ENCODE measurements at regions not wholly inside any gene's neighbourhood (a gene's known extent, or its start where the extent isn't known, plus 50 kb on each side); places are given as distances from the start of the nearest gene placed in this dataset.
"Not testable (repeated sequence)": the region's sequence is repeated elsewhere in the genome, so short reads cannot be mapped to it uniquely, and the experiment has no call there.

DNA sequence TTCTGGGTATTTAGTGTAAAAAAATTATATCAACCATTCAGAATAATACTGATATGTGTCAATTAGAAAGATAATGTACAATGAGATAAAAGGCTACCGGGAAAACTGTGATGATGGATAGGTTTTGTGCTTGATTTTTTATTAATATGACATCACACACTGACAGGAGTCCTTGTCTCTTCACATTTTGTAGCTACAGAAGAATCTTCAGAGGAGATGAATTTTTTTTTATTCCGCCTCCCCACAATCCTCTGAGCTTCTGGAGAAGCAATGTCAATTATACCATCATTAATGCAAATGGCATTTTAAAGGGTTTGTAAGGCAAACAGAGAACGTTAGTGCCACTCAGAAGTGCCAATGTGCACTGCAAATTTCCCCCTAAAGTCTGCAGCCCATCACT lies 131.7 kb upstream of the CCNG1 start:
- no peak for DNase-seq

DNA sequence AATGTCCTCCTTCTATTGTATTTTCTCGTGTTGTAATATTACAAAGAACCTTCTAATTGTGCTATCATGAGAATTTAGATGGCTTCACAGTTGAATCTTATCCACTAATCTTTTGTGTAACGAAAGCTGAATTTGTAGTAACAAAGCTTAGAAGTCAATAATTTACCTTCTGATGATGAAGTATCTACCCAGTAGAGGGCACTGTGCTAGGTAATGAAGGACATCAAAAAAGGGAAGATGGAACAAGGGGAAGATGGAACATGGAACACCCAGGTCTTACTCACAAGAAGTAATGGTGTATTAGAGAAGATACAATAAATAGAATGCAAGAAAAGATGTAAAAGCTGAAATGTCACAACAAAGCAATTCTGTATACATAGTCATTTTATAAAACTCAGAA lies 131.0 kb upstream of the CCNG1 start:
- peak; percentile 15 to 70 (median 32) for DNase-seq

DNA sequence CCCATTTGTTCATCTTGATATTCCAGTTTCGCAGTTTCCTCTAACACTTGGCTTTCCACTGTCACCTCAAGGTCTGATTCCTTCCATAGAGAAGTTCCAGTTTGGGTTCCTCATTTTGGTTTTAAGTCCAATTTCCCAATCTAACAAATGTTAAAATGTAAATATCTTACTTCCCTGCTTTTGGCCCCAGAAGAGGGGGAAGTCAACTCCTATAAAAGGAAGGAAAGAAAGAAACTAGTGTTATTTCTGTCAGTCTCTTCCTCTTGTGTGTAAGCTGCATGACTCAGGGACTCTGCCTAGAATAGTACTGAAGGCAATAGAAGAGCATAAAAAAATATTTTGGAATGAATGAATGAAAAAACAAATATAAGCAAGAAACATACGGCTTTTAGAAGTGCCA lies 127.5 kb upstream of the CCNG1 start:
- peak; percentile 57 to 92 (median 76) for DNase-seq

DNA sequence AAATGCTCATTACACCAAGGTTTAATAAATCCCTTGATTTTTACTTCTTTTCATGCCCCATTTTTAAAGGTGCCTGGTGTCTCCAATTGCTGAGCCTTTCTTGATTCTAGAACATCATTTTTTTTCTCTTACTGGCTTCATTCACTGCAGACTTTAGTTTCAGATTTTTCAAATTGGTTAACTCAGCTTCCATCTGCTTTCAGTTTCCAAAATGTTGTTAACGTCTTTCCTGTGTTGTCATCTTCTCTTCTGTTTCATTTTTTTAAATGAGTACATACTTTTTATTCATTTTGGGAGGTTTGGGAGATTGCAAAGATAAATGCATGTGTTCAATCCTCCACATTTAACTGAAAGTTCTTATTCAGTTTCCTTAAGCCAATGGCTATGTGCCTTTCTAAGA lies 126.4 kb upstream of the CCNG1 start:
- no peak for DNase-seq

DNA sequence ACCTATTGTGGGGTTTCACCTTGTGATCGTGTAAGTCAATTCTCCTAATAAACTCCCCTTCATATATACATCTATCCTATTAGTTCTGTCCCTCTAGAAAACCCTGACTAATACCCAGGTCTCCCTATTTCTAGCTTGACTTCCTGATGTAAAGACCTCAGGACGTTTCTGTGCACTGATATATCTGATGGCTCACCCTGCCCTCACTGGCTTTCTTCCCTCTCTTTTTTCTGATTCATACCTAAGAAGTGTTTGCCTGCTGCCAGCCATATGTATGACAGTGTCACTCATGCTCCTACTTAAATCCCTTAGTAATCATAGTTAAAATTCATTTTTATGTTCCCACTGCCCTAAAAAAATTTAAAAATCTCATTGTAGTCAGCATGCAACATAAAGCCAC lies 124.8 kb upstream of the CCNG1 start:
- no peak for DNase-seq

DNA sequence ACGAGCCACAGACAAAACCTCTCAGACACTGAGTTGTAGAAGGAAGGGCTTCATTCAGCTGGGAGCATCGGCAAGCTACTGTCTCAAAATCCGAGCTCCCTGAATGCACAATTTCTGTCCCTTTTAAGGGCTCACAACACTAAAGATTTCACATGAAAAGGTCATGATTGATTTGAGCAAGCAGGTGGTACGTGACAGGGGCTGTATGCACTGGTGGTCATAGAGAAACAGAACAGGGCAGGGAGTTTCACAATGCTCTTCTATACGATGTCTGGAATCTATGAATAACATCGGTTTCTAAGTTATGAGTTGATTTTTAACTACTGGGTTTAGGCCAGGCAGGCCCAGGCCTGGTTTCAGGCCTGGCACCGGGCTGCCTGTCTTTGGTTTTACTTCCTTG lies 124.3 kb upstream of the CCNG1 start:
- DNase-seq = not testable (repeated sequence)

DNA sequence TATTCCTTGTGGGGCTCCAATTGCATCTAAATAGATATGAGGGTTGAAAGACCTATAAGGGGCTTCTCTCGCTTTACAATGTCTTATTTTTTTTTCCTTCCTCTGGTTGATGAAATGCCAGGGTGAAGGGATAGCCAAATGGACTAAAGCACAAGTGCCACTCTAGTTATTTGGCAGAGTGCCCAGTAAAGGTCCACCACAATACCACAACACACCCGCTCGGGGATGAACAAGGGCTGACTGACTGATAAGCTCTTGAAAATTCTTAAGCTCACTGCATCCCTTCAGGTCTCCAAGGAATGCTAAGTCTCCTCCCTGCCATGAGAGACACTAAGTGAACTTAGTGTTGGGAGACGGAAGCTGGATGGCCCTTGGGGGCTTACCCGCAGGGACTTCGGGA lies 121.0 kb upstream of the CCNG1 start:
- DNase-seq = not testable (repeated sequence)

DNA sequence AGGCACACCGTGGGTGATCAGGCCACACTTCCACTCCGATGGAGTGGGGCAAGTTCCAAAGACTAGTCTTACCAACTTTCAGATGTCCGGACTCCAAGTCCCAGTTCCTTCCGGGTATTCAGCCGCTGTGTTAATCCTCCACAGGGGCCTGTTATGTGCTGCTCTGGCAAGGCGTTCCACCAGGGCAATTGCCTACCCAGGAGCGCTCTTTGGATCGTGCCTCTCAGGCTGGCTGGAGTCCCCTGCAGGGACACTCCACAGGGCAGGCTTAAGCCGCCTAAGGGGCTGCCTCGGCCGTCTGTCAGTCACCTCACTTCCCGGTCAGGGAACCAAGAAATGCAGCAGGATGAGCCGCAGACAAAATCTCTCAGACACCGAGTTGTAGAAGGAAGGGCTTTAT lies 118.7 kb upstream of the CCNG1 start:
- DNase-seq = no peak

DNA sequence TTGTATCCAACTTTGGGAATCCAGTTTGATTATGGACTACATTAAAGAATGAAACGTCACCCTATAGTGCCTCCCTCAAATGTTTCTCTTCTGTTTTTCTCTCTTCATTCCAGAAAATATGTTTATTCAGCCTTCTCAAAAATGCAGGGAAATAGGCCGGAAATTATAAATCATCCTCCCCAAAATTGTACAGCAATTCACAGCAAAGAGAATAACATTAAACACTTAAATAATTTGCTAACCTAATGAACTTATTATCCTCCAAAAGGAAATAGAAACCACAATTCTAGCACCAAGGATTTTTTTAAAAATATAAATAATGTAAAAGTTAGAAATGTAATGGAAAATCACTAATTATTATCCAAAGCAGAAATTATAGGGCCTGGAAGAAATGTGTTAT lies 115.9 kb upstream of the CCNG1 start:
- DNase-seq = no peak

DNA sequence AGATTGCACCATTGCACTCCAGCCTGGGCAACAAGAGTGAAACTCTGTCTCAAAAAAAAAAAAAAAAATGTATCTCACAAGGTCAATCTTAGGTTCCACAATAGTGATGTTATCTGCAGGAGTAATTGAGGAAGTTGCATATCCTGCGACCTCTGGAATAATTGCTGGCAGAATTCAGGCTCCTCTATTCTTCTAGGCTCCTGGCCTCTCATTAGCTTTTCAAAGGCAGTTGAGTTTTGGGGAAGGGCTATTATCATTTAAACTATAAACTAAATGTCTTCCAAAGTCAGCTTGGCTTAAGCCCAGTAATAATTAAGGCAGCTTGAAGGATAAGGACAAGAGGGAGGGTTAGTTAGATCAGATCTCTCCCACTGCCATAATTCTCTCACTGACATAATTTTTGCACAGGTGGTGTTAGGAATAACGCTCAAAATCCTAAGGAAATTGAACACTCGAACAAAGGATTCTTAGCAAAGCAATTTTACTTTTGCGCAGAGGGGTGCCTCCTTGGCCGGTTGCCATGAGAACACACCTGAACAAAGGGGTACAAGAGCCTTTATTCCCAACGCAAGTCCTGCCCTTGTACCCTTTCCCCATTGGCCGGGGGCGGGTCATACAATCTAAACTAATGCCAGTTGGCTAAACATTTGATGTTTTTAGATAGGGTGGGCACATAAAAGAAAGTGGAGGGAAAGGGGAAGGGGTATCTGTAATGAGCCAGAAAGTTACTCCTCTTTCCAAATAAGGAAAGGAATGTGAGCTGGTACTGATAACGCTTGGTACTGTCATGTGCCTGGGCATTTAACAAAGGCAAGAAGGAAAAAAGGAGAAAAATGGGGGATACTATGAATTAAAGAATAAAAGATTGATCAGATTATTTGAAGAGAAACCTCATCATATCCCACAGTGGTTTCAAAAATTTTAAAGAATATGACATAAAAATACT lies 106.4 kb upstream of the CCNG1 start:
- DNase-seq = peak in 3 of 4 experiments; percentile 13 to 31 (median 19)

DNA sequence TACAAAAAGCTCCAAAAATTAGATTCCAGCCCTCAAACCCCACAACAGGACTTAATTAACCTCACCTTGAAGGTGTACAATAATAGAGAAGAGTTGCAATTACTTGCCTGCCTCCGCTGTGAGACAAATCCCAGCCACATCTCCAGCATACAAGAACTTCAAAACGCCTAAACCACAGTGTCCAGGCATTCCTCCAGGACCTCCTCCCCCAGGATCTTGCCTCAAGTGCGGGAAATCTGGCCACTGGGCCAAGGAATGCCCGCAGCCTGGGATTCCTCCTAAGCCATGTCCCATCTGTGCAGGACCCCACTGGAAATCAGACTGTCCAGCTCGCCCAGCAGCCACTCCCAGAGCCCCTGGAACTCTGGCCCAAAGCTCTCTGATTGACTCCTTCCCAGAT lies 101.3 kb upstream of the CCNG1 start:
- DNase-seq = not testable (repeated sequence)

DNA sequence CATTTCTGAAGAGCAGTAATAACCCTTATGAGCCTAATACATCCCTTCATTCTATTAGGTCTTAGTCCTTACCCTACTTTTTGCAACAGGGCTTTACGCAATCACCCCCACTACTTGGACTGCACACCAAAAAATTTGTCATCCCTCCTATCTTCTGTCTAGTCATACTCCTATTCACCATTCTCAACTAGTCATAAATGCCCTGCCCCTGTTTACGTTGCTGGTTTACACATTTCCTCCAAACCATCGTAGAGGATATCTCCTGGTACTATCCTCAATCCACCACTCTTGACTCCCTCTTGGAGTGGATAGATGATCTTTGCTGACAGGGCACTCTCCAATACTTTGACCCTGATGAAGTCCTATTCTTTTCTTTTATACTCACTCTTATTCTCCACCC lies 98.2 kb upstream of the CCNG1 start:
- peak in 1 of 4 experiments; percentile 10 for DNase-seq

DNA sequence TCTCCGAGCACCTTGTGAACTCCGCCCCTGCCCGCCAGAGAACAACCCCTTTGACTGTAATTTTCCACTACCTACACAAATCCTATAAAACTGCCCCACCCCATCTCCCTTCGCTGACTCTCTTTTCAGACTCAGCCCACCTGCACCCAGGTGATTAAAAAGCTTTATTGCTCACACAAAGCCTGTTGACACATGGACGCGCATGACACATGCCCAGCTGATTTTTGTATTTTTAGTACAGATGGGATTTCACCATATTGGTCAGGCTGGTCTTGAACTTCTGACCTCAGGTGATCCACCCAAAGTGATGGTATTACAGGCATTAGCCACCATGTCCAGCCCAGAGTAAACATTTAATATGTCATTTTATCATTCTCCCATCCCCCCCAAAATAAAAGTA lies 97.0 kb upstream of the CCNG1 start:
- DNase-seq = not testable (repeated sequence)

DNA sequence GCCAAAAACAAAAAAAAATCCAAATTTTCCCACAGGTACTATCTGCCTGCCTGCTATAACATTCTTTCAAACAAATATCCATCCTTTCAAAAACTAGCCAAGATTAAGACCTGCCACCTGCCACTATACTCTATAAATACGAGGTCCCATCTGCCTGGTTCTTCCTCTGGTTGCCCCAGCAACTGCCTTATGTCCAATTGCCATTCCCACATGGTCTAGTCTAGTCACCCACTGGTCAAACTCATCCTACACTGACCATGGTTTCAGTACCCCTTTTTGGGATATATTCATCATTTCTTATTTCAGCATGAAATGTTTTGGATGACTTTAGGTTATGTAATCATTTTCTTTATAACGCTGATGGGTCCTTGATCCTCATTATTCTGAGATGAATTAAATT lies 95.1 kb upstream of the CCNG1 start:
- peak in 3 of 4 experiments; percentile 37 to 65 (median 58) for DNase-seq

DNA sequence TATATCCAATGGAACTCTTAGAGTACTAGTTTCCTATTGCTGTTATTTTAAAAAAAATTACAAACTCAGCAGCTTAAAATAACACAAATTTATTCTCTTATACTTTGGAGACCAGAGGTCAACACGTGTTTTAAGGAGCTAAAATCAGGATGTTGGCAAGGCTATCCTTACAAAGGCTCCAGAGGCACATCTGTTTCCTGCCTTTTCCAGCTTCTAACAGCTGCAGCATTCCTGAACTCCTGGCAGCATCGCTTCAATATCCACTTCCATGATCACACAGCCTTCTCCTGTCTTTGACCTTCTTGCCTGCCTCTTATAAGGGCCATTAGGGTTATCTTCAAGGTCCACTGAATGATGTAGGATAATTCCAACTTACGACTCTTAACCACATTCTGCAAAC lies 92.2 kb upstream of the CCNG1 start:
- no peak for DNase-seq

DNA sequence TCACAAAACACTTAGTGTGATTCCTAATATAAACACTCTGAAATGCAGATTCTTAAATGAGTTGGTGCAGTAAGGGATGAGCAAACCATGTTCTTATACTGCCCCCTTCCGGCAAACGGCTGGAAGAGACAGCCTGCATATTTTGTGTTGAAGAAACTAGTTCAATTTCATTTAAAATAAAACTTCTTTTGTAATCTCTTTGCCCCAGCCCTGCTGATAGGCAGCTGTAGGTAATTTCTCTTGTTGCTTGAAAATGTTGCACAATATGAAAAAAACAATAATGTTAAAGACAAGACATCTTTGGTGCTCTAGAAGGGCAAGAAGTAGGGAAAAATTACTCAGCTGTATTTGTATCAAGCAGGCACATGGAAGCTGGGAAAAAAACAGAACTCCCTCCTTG lies 89.7 kb upstream of the CCNG1 start:
- peak; percentile 73 to 86 (median 78) for DNase-seq

DNA sequence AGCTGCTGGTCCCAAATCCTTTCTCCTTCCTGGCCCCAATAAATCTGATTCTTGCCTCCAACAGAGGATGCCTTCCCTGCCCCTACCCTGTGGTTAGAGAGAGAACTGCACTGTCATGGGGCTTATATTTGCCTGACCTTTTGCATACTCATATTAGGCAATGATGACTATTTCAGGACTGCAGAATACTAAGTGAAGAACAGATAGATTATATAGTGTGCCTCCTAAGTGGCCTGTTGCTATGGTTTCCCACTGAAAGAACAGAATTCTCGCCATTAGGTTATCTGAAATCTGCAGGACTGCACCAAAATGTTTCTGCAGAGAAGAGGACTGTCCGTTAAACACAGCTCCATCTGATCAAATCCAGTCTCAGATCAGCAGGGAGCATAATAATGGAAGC lies 87.3 kb upstream of the CCNG1 start:
- DNase-seq = peak; percentile 37 to 68 (median 54)

DNA sequence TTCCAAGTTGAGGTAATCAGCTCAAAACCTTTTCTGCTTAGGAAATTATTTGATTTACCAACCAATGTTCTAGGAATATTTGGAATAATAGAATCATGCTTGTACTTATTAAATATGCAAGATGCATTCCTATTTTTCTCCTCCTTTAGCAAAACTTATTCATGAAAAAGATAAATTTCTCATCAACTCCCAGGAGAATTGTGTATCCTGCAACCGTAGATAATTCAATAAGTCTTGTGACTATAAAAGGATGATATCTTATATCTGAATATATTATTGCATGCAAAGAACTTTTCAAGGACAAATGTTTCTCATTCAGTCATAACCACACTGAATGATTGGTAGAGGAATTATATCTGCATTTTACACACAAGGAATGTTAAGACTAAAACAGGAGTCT lies 84.9 kb upstream of the CCNG1 start:
- DNase-seq = no peak

DNA sequence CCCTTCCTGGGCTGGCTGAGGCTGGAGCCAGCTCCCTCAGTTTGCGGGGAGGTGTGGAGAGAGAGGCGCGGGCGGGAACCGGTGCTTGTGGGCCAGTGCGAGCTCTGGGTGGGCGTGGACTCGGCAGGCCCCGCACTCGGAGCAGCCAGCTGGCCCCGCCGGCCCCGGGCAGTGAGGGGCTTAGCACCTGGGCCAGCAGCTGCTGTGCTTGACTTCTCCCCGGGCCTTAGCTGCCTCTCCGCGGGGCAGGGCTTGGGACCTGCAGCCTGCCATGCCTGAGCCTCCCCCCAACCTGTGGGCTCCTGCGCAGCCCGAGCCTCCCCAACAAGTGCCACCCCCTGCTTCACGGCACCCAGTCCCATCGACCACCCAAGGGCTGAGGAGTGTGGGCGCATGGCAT lies 81.6 kb upstream of the CCNG1 start:
- DNase-seq = not testable (repeated sequence)

DNA sequence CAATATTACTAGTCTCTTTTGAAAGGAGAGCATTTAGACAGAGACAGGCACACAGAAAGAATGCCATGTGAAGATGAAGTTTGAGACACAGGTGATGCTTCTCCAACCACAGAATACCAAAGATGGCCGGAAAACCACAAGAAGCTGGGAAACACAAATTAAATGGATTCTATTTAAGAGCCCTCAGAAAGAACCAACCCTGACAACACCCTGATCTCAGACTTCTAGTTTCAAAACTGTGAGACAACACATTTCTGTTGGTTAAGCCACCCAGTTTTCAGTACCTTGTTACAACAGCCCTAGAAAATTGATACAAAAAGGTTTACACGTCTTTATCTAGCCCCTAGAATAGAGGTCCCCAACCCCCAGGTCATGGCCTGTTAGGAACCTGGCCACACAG lies 79.8 kb upstream of the CCNG1 start:
- no peak for DNase-seq

DNA sequence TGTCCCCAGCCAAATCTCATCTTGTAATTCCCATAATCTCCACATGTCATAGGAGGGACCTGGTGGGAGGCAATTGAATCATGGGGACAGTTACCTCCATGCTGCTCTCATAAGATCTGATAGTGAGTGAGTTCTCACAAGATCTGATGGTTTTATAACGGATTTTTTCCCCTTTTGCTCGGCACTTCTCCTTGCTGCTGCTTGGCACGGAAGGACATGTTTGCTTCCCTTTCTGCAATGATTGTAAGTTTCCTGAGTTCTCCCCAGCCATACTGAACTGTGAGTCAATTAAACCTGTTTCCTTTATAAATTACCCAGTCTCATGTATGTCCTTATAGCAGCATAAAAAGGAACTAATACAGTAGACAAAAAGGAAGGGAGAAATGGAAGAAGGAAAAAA lies 76.7 kb upstream of the CCNG1 start:
- peak; percentile 66 to 85 (median 76) for DNase-seq

DNA sequence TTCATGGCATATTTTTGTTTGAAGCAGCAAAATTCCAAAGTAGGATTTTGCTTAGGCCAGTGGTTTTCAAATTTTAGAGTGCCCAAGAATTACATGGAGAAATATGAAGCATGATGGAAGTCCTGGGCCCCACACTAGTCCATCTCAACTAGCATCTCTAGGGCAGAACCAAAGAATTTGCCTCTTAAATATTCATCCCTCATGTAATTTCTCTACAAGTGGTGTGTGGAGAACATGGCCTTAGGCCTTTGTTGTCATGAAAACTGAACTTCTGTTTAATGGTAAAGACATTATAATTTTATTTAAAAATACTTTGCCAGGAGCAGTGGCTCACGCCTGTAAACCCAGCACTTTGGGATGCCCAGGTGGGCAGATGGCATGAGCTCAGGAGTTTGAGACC lies 75.9 kb upstream of the CCNG1 start:
- no peak for DNase-seq

DNA sequence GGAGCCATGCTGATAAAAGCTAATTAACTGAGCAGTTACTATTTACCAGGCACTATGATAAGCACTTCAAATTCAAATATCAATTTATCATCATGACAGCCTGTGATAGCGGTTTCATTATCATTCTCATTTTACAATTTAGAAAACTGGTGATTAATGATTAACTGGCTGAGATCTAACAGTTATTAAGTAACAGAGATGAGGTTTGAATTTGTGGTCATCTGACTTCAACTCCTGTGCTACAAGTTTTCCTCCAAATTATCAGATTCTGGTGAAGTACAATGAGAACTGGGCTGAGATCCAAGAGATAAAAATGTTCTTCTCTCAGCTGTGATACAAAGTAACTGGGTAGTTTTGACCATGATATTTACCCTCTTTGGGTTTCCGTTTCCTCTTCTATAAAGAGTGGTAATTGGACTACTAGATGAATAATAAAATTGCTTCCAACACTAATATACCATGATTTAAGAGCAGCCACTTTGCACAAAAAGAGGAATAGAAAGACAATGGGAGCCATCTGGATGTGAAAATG lies 74.5 kb upstream of the CCNG1 start:
- DNase-seq = no peak

DNA sequence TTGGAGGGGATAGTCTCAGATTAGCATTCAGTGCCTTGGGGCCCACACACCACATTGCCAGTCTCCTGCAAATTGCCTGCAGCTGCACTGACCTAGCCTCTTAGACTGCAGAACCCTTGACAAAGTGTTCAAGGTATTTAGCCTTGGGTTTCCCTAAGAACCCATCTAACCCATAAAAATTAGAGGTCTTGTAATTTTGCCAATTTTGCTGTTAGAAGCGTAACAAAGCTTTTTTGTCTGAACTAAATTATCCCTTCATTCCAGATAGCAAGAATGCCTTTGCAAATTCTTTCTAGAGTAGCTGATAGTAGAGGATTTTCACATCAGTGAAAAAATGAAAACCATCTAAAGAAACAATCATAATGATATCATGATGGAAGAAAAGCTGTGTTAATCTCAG lies 74.0 kb upstream of the CCNG1 start:
- no peak for DNase-seq
